HG03280 (cell line): ENCODE measurements at regions not wholly inside any gene's neighbourhood (a gene's known extent, or its start where the extent isn't known, plus 50 kb on each side); places are given as distances from the start of the nearest gene placed in this dataset.

Experiments used
- ATAC-seq: cut with Tn5 transposase; IDR thresholded peaks from one replicate; pipeline ENCODE4 v1.9.1; 2021; ENCODE audit warnings: mild to moderate bottlenecking, moderate library complexity; ENCODE audit not compliant: unreplicated experiment

GRCh38 chr6:102571236-102571908 is 1177.9 kb downstream of the GRIK2 start:
- ATAC-seq, result no peak

- no peak for ATAC-seq
These were observed 1169.2 kb downstream of the GRIK2 start for GRCh38 chr6:102562713-102563112.

- ATAC-seq, result no peak
These were observed 1159.7 kb downstream of the GRIK2 start for GRCh38 chr6:102553214-102553613.

- ATAC-seq, result no peak
These were observed 1155.8 kb downstream of the GRIK2 start for GRCh38 chr6:102549221-102549874.

GRCh38 chr6:102525336-102525735 is 1131.8 kb downstream of the GRIK2 start:
- no peak for ATAC-seq

- ATAC-seq, result no peak
These were observed 1127.5 kb downstream of the GRIK2 start for GRCh38 chr6:102520966-102521365.

- no peak for ATAC-seq
These were observed 1124.0 kb downstream of the GRIK2 start for GRCh38 chr6:102517506-102517905.

- no peak for ATAC-seq
These were observed 1108.1 kb downstream of the GRIK2 start for GRCh38 chr6:102501615-102502014.

GRCh38 chr6:102494808-102495207 is 1101.3 kb downstream of the GRIK2 start:
- ATAC-seq, result no peak

GRCh38 chr6:102493485-102493884 is 1100.0 kb downstream of the GRIK2 start:
- ATAC-seq, result no peak

- ATAC-seq, result no peak
These were observed 1095.2 kb downstream of the GRIK2 start for GRCh38 chr6:102488729-102489128.

- no peak for ATAC-seq
These were observed 1092.0 kb downstream of the GRIK2 start for GRCh38 chr6:102485480-102485879.

- ATAC-seq, result no peak
These were observed 1080.7 kb downstream of the GRIK2 start for GRCh38 chr6:102474041-102474807.

GRCh38 chr6:102458990-102459389 is 1065.5 kb downstream of the GRIK2 start:
- no peak for ATAC-seq

GRCh38 chr6:102438171-102438570 is 1044.7 kb downstream of the GRIK2 start:
- ATAC-seq, result no peak

GRCh38 chr6:102417368-102417998 is 1024.0 kb downstream of the GRIK2 start:
- no peak for ATAC-seq

- ATAC-seq, result no peak
These were observed 1022.4 kb downstream of the GRIK2 start for GRCh38 chr6:102415891-102416290.

- no peak for ATAC-seq
These were observed 1018.3 kb downstream of the GRIK2 start for GRCh38 chr6:102411796-102412195.

GRCh38 chr6:102407886-102408741 is 1014.6 kb downstream of the GRIK2 start:
- no peak for ATAC-seq

GRCh38 chr6:102405860-102406259 is 1012.4 kb downstream of the GRIK2 start:
- ATAC-seq, result no peak
